ENCODE measurements at regions not wholly inside any gene's neighbourhood (a gene's known extent, or its start where the extent isn't known, plus 50 kb on each side); places are given as distances from the start of the nearest gene placed in this dataset.
A peak's percentile ranks its signal among the peaks of the same experiment; 100 is the strongest.
"Not testable (repeated sequence)": the region's sequence is repeated elsewhere in the genome, so short reads cannot be mapped to it uniquely, and the experiment has no call there.

DNA sequence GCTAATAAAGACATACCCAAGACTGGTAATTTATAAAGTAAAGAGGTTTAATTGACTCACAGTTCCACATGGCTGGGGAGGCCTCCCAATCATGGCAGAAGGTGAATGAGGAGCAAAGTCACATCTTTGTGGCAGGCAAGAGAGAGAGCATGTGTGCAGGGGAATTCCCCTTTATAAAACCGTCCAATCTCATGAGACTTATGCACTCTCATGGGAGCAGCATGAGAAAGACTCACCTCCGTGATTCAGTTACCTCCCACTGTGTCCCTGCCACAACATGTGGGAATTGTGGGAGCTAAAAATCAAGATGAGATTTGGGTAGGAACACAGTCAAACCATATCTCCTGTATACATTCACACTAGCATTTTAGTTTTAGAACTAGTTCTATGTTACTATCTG lies 101.7 kb upstream of the NIPA1 start:
- DNase-seq: not testable (repeated sequence)

DNA sequence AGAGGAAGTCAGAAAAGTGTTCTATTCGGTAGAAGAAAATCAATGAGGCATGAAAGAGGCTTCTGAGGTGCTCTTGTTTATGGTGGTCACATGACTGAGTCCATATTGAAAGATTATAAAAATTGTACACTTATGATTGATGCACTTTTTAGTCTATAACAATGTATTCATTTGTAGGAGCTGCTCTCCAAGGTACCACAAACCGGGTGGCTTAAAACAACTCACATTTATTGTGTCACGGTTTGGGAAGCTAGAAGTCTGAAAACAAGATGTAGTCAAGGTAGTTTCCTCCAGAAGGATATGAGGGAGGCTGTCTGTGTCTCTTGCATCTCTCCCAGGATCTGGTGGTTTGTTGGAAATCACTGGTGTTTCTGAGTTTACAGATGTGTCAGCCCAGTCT lies 86.6 kb upstream of the NIPA1 start:
- not testable (repeated sequence) for DNase-seq

GRCh38 chr15:22710831-22711341 lies 75.6 kb upstream of the NIPA1 start:
- not testable (repeated sequence) for DNase-seq

- DNase-seq: not testable (repeated sequence)
Observed at GRCh38 chr15:22713933-22714332, 72.5 kb upstream of the NIPA1 start.

DNA sequence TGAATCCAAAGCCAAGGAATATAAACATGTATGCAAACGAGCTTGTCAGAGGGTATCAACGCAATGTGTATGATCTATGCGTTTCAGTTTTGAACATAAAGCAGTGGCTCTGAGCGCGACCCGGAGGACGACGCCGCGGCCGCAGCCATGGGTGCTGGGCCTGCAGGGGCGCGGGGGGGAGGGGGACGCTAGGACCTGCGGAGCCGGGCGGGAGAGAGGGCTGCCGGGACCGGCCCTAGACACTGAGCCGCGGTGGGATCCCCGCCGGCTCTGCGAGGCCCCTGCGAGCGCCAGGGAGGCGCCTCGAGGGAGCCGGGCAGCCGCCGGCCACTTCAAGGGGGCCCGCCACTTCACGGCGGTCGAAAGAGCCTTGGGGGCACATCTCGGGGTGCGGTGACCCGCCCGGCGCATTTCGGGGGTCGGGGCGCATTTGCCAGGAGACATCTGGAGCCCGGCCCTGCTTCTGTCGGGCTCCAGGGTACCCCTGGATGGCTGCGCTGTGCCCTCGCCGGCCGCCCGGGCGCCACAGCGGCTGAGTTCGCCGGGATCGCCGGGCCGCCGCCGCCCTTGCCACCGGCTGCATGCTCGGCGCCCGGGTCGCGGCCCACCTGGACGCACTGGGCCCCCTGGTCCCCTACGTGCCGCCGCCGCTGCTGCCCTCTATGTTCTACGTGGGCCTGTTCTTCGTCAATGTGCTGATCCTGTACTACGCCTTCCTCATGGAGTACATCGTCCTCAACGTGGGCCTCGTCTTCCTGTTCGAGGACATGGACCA lies 71.9 kb upstream of the NIPA1 start:
- DNase-seq: peak; percentile 4

- DNase-seq: peak; percentile 51
Observed at GRCh38 chr15:22715133-22715845, 71.2 kb upstream of the NIPA1 start.

- not testable (repeated sequence) for DNase-seq
Observed at GRCh38 chr15:22719980-22720379, 66.5 kb upstream of the NIPA1 start.

DNA sequence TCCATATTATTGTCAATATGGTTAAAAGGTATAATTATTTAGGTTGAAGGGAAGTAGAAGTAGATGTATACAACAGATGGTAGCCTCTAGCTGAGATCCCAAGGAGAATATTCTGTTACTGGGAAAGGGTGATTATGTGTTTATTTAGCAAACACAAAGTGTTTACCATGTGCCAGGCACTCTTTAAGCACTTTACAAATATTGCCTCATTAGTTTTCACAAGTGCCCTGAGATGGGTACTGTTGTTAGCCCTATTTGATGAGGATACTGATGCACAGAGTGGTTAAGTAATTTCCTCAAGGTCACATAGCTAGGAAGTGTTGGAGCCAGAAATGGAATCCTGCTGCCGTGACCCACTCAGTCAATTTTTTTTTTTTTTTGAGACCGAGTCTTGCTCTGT lies 60.3 kb upstream of the NIPA1 start:
- DNase-seq: peak; percentile 1

- not testable (repeated sequence) for DNase-seq
Observed at GRCh38 chr15:22735067-22735466, 51.4 kb upstream of the NIPA1 start.

DNA sequence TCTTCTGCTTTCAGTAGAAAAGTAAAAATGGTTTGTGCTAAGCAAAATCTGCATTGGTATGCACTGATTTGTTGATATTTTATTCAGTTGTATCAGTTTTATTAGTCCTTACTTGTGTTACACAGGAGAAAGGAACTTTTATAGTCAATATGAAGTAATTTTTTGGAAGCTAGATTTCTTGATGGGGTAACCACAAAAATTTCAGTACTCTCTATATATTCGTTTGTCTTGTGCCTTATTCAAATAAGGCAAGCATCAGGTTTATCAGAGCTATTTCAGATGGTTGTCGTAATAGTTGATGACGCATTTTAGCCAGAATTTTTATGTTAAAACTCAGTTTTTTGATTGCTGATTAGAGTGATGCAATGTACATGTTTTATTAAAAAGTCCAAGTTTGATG lies 50.7 kb upstream of the NIPA1 start:
- no peak for DNase-seq

GRCh38 chr15:22736200-22736599 lies 50.2 kb upstream of the NIPA1 start:
- not testable (repeated sequence) for DNase-seq

All from NCI-H1092 treated with DMSO at 0.1 percent for 48 hours (cell line).